Neural cell (in vitro differentiated cells): ENCODE measurements at regions not wholly inside any gene's neighbourhood (a gene's known extent, or its start where the extent isn't known, plus 50 kb on each side); places are given as distances from the start of the nearest gene placed in this dataset.

Source experiments
- H2AFZ ChIP-seq: fragments of 200-600, 300-800 bp; sonication (generic), shearing (Covaris generic); 2 replicates; pipeline ENCODE4 v1.6.0; 2014; ENCODE audit warnings: low read depth, mild to moderate bottlenecking, antibody characterized with exemption, low read length, moderate library complexity
- H3F3A ChIP-seq: fragments of 200-600 bp; shearing (Covaris generic); 2 replicates; pipeline ENCODE4 v1.6.1; 2016; ENCODE audit warnings: mild to moderate bottlenecking, moderate library complexity, mixed read lengths, antibody characterized with exemption, low read length; ENCODE audit not compliant: insufficient read depth, poor library complexity, severe bottlenecking
- H3K27ac ChIP-seq: fragments of 200-600, 300-800 bp; sonication (generic), shearing (Covaris generic); 2 replicates; pipeline ENCODE4 v1.5.1; 2014; ENCODE audit warnings: mild to moderate bottlenecking, low read length, moderate library complexity
- H3K27me3 ChIP-seq: fragments of 300-800, 200-600 bp; sonication (generic), shearing (Covaris generic); 2 replicates; pipeline ENCODE4 v1.6.0; 2014; ENCODE audit warnings: mild to moderate bottlenecking, low read depth, low read length, moderate library complexity; ENCODE audit not compliant: insufficient read depth
- H3K36me3 ChIP-seq: fragments of 300-800, 200-600 bp; sonication (generic), shearing (Covaris generic); 2 replicates; pipeline ENCODE4 v1.5.1; 2014; ENCODE audit warnings: mild to moderate bottlenecking, antibody characterized with exemption, low read length, moderate library complexity; ENCODE audit not compliant: insufficient read depth
- H3K4me2 ChIP-seq: fragments of 300-800, 200-600 bp; sonication (generic), shearing (Covaris generic); 2 replicates; pipeline ENCODE4 v1.6.0; 2014; ENCODE audit warnings: mild to moderate bottlenecking, low read length
- H3K4me3 ChIP-seq: fragments of 300-800, 200-600 bp; sonication (generic), shearing (Covaris generic); 2 replicates; pipeline ENCODE4 v1.5.1; 2014; ENCODE audit warnings: mild to moderate bottlenecking, low read length, moderate library complexity
- H3K79me2 ChIP-seq: fragments of 200-600 bp; shearing (Covaris generic); replicated peaks from 2 replicates; pipeline ENCODE4 v1.6.0; 2014; ENCODE audit warnings: mild to moderate bottlenecking, low read length, moderate library complexity; ENCODE audit not compliant: insufficient read depth
- H3K9ac ChIP-seq: fragments of 300-800, 200-600 bp; sonication (generic), shearing (Covaris generic); 2 replicates; pipeline ENCODE4 v1.6.1; 2016; ENCODE audit warnings: mild to moderate bottlenecking, low read length, mixed read lengths
- H3K9me2 ChIP-seq: fragments of 200-600 bp; shearing (Covaris generic); 2 replicates; pipeline ENCODE4 v1.6.1; 2016; ENCODE audit warnings: mild to moderate bottlenecking, low read length, mixed read lengths; ENCODE audit not compliant: insufficient read depth
- H3K9me3 ChIP-seq: fragments of 200-600, 300-800 bp; sonication (generic), shearing (Covaris generic); 2 replicates; pipeline ENCODE4 v1.6.1; 2016; ENCODE audit warnings: mild to moderate bottlenecking, mixed run types, low read length, moderate library complexity, mixed read lengths
- H4K20me1 ChIP-seq: fragments of 200-600 bp; shearing (Covaris generic); 2 replicates; pipeline ENCODE4 v1.6.1; 2016; ENCODE audit warnings: mild to moderate bottlenecking, mixed run types; ENCODE audit not compliant: insufficient read depth
- EP300 ChIP-seq: fragments of 450-650 bp; conservative IDR thresholded peaks from 2 replicates; pipeline ENCODE4 v1.6.1; 2014; ENCODE audit warnings: antibody characterized with exemption, mild to moderate bottlenecking, moderate library complexity; ENCODE audit not compliant: poor library complexity, severe bottlenecking
- EZH2 ChIP-seq: fragments of 200-600, 300-800 bp; shearing (Covaris generic), sonication (generic); IDR thresholded peaks from 2 replicates; pipeline ENCODE4 v1.6.1; 2014; ENCODE audit warnings: antibody characterized with exemption, low read length, borderline replicate concordance, mild to moderate bottlenecking; ENCODE audit not compliant: insufficient read depth, poor library complexity, severe bottlenecking
- MXI1 ChIP-seq: fragments of 450-650 bp; conservative IDR thresholded peaks from 2 replicates; pipeline ENCODE4 v1.6.1; 2014; ENCODE audit warnings: antibody characterized with exemption, mild to moderate bottlenecking; ENCODE audit not compliant: poor library complexity, severe bottlenecking
- POLR2AphosphoS5 ChIP-seq: IDR thresholded peaks from 2 replicates; pipeline ENCODE4 v1.6.1; 2012
- RAD21 ChIP-seq: fragments of 450-650 bp; conservative IDR thresholded peaks from 2 replicates; pipeline ENCODE4 v1.6.1; 2014; ENCODE audit warnings: antibody characterized with exemption, mild to moderate bottlenecking, moderate library complexity
- SMC3 ChIP-seq: fragments of 450-650 bp; conservative IDR thresholded peaks from 2 replicates; pipeline ENCODE4 v1.6.1; 2014; ENCODE audit warnings: antibody characterized with exemption, mild to moderate bottlenecking, moderate library complexity; ENCODE audit not compliant: poor library complexity
- TAF1 ChIP-seq: IDR thresholded peaks from 2 replicates; pipeline ENCODE4 v1.6.1; 2012; ENCODE audit warnings: low read depth
- TF ChIP-seq, protein P1 (sequence below): fragments of 450-650 bp; IDR thresholded peaks from 2 replicates; pipeline ENCODE4 v1.5.1; 2014; ENCODE audit warnings: antibody characterized with exemption, mild to moderate bottlenecking, moderate library complexity; ENCODE audit not compliant: poor library complexity, severe bottlenecking
- TF ChIP-seq, protein P2 (sequence below): IDR thresholded peaks from 2 replicates; pipeline ENCODE4 v1.6.1; 2012; ENCODE audit warnings: borderline replicate concordance

GRCh38 chr16:17658881-17659280, 188.1 kb upstream of the XYLT1 start:
- no peaks in the 10 kb centered on the region for H3K9me2 ChIP-seq
- H2AFZ ChIP-seq, result no peak overlapping the region
- no peaks in the 10 kb centered on the region for H3K27me3 ChIP-seq

DNA sequence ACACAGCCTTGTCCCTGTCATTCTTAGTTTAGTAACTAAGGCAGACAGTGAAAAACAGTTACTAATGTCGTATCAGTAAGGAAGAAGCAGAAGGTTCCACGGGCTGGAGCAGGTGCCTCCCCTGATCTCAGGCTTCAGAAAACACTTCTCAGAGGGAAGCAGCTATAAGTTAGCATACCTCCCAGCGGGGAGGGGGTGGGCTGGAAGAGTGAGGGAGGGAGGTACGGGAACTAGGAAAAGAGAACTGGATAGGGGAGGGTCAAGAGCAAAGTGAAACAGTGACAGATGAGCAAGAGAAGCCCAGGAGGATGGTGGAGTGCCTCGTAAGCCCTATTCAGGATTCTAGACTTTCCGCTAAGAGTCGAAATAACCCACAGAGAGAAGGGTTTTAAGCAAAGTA, 186.3 kb upstream of the XYLT1 start:
- H3K9me3 ChIP-seq, result no peaks in the 10 kb centered on the region
- no peak for TF ChIP-seq MXI1
- TF ChIP-seq SMC3, result no peak
- no peak for TF ChIP-seq EZH2
- TF ChIP-seq, protein P1, sequence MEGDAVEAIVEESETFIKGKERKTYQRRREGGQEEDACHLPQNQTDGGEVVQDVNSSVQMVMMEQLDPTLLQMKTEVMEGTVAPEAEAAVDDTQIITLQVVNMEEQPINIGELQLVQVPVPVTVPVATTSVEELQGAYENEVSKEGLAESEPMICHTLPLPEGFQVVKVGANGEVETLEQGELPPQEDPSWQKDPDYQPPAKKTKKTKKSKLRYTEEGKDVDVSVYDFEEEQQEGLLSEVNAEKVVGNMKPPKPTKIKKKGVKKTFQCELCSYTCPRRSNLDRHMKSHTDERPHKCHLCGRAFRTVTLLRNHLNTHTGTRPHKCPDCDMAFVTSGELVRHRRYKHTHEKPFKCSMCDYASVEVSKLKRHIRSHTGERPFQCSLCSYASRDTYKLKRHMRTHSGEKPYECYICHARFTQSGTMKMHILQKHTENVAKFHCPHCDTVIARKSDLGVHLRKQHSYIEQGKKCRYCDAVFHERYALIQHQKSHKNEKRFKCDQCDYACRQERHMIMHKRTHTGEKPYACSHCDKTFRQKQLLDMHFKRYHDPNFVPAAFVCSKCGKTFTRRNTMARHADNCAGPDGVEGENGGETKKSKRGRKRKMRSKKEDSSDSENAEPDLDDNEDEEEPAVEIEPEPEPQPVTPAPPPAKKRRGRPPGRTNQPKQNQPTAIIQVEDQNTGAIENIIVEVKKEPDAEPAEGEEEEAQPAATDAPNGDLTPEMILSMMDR, result no peak
- TF ChIP-seq RAD21, result no peak
- TF ChIP-seq POLR2AphosphoS5, result no peak
- no peak for TF ChIP-seq EP300
- no peak for TF ChIP-seq TAF1
- TF ChIP-seq, protein P2, sequence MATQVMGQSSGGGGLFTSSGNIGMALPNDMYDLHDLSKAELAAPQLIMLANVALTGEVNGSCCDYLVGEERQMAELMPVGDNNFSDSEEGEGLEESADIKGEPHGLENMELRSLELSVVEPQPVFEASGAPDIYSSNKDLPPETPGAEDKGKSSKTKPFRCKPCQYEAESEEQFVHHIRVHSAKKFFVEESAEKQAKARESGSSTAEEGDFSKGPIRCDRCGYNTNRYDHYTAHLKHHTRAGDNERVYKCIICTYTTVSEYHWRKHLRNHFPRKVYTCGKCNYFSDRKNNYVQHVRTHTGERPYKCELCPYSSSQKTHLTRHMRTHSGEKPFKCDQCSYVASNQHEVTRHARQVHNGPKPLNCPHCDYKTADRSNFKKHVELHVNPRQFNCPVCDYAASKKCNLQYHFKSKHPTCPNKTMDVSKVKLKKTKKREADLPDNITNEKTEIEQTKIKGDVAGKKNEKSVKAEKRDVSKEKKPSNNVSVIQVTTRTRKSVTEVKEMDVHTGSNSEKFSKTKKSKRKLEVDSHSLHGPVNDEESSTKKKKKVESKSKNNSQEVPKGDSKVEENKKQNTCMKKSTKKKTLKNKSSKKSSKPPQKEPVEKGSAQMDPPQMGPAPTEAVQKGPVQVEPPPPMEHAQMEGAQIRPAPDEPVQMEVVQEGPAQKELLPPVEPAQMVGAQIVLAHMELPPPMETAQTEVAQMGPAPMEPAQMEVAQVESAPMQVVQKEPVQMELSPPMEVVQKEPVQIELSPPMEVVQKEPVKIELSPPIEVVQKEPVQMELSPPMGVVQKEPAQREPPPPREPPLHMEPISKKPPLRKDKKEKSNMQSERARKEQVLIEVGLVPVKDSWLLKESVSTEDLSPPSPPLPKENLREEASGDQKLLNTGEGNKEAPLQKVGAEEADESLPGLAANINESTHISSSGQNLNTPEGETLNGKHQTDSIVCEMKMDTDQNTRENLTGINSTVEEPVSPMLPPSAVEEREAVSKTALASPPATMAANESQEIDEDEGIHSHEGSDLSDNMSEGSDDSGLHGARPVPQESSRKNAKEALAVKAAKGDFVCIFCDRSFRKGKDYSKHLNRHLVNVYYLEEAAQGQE, result no peak
- H3K79me2 ChIP-seq, result no peaks in the 10 kb centered on the region
- H4K20me1 ChIP-seq, result no peaks in the 10 kb centered on the region
- no peak overlapping the region for H3K4me2 ChIP-seq
- no peaks in the 10 kb centered on the region for H3K27me3 ChIP-seq
- H3K9me2 ChIP-seq, result no peaks in the 10 kb centered on the region
- H3F3A ChIP-seq, result no peaks in the 10 kb centered on the region
- no peak overlapping the region for H3K9ac ChIP-seq
- H3K27ac ChIP-seq, result no peak overlapping the region
- H2AFZ ChIP-seq, result no peak overlapping the region
- H3K36me3 ChIP-seq, result no peaks in the 10 kb centered on the region
- H3K4me3 ChIP-seq, result no peak overlapping the region

More at GRCh38 chr16:17658881-17659280, 188.1 kb upstream of the XYLT1 start:
- Histone ChIP-seq H3K9me3 (no peaks in the 10 kb centered on the region), H3K4me2 (no peak overlapping the region), H3K4me3 (no peak overlapping the region), H3F3A (no peaks in the 10 kb centered on the region), H3K27ac (no peak overlapping the region), H3K79me2 (no peaks in the 10 kb centered on the region), H4K20me1 (no peaks in the 10 kb centered on the region), H3K36me3 (no peaks in the 10 kb centered on the region), H3K9ac (no peak overlapping the region)
- TF ChIP-seq EZH2 (no peak), POLR2AphosphoS5 (no peak), TAF1 (no peak), EP300 (no peak)
- TF ChIP-seq, protein P1, result no peak
